IMR-90 (cell line): ENCODE measurements at regions not wholly inside any gene's neighbourhood (a gene's known extent, or its start where the extent isn't known, plus 50 kb on each side); places are given as distances from the start of the nearest gene placed in this dataset.

Experiments used
- ATAC-seq: fragments of 200-7000 bp; cut with Tn5 transposase; 2 replicates; pipeline ENCODE4 v1.9.1; 2020; ENCODE audit warnings: low read depth, mild to moderate bottlenecking, moderate library complexity
- BruUV-seq: library from RNA; stranded (reverse); fragments of 400-500 nt; replicated peaks from 2 replicates; lab custom pipeline; 2021; lab: Mats Ljungman, UMichigan
- CTCF ChIA-PET: fragments of 300-600 bp; formaldehyde crosslinking; extraction: SDS; loops from one replicate; lab custom pipeline; 2021; ENCODE audit warnings: antibody characterized with exemption; lab: Yijun Ruan, JAX
- POLR2A ChIA-PET: fragments of 300-600 bp; sonication (Branson Sonifier 250); formaldehyde crosslinking; loops from one replicate; lab custom pipeline; 2022; ENCODE audit warnings: antibody characterized with exemption; ENCODE audit not compliant: unreplicated experiment; lab: Charles Lee
- DNase-seq: peaks from one replicate; pipeline ENCODE4 v3.0.0; 2013
- H2AFZ ChIP-seq: replicated peaks from 2 replicates; pipeline ENCODE3; 2013; ENCODE audit warnings: low read length, mild to moderate bottlenecking; ENCODE audit not compliant: poor library complexity
- H2AK5ac ChIP-seq: 2 replicates; pipeline ENCODE4 v1.6.1; 2013; ENCODE audit warnings: low read depth, low read length, inconsistent platforms
- H2AK9ac ChIP-seq: replicated peaks from 2 replicates; pipeline ENCODE3; 2013; ENCODE audit warnings: mild to moderate bottlenecking, low read depth, low read length, moderate library complexity; ENCODE audit not compliant: poor library complexity
- H2BK120ac ChIP-seq: 2 replicates; pipeline ENCODE4 v1.6.1; 2013; ENCODE audit warnings: low read depth, low read length, inconsistent platforms
- H2BK15ac ChIP-seq: 3 replicates; pipeline ENCODE4 v1.6.1; 2013; ENCODE audit warnings: low read depth, low read length, inconsistent platforms
- H2BK20ac ChIP-seq: 2 replicates; pipeline ENCODE4 v1.6.1; 2013; ENCODE audit warnings: low read depth, mild to moderate bottlenecking, inconsistent platforms, low read length, moderate library complexity
- H2BK5ac ChIP-seq: 2 replicates; pipeline ENCODE4 v1.6.1; 2013; ENCODE audit warnings: mild to moderate bottlenecking, low read depth, low read length, inconsistent platforms; ENCODE audit not compliant: poor library complexity, severe bottlenecking
- H3K14ac ChIP-seq: replicated peaks from 2 replicates; pipeline ENCODE4 v1.6.1; 2013; ENCODE audit warnings: low read depth, low read length, inconsistent platforms
- H3K18ac ChIP-seq: 2 replicates; pipeline ENCODE4 v1.6.1; 2013; ENCODE audit warnings: low read depth, low read length, control low read depth
- H3K23ac ChIP-seq: 2 replicates; pipeline ENCODE4 v1.6.1; 2013; ENCODE audit warnings: low read depth, low read length, inconsistent platforms
- H3K27ac ChIP-seq: 2 replicates; pipeline ENCODE4 v1.5.1; 2013; ENCODE audit warnings: mild to moderate bottlenecking, control low read depth, low read length; ENCODE audit not compliant: insufficient read depth
- H3K27me3 ChIP-seq: 2 replicates; pipeline ENCODE4 v1.6.1; 2013; ENCODE audit warnings: low read length; ENCODE audit not compliant: control insufficient read depth, insufficient read depth
- H3K36me3 ChIP-seq: 2 replicates; pipeline ENCODE4 v1.6.1; 2013; ENCODE audit warnings: low read length, mixed read lengths; ENCODE audit not compliant: control insufficient read depth, insufficient read depth
- H3K4ac ChIP-seq: 2 replicates; pipeline ENCODE4 v1.6.1; 2013; ENCODE audit warnings: low read depth, low read length, inconsistent platforms
- H3K4me1 ChIP-seq: 2 replicates; pipeline ENCODE4 v1.6.1; 2013; ENCODE audit warnings: low read length, mixed read lengths; ENCODE audit not compliant: control insufficient read depth, insufficient read depth
- H3K4me2 ChIP-seq: 2 replicates; pipeline ENCODE4 v1.6.1; 2013; ENCODE audit warnings: low read depth, mild to moderate bottlenecking, control low read depth, low read length, moderate library complexity
- H3K4me3 ChIP-seq: 2 replicates; pipeline ENCODE4 v1.5.1; 2013; ENCODE audit warnings: low read depth, mild to moderate bottlenecking, control low read depth, low read length, moderate library complexity; ENCODE audit not compliant: insufficient read depth
- H3K56ac ChIP-seq: 2 replicates; pipeline ENCODE4 v1.6.1; 2013; ENCODE audit warnings: low read length, inconsistent platforms; ENCODE audit not compliant: insufficient read depth; ENCODE audit errors: extremely low read depth
- H3K79me1 ChIP-seq, 2 experiments: 2 replicates each; pipeline ENCODE4 v1.6.1; 2013; ENCODE audit warnings: low read length in 2 of 2, inconsistent platforms in 1 of 2, low read depth in 1 of 2
- H3K9ac ChIP-seq: 2 replicates; pipeline ENCODE4 v1.6.1; 2013; ENCODE audit warnings: low read depth, low read length, control low read depth
- H3K9me1 ChIP-seq: 2 replicates; pipeline ENCODE4 v1.6.1; 2013; ENCODE audit warnings: low read length, inconsistent platforms; ENCODE audit not compliant: insufficient read depth
- H3K9me3 ChIP-seq: 2 replicates; pipeline ENCODE4 v1.6.1; 2013; ENCODE audit warnings: low read length; ENCODE audit not compliant: control insufficient read depth, insufficient read depth
- H4K20me1 ChIP-seq: 2 replicates; pipeline ENCODE4 v1.6.1; 2013; ENCODE audit warnings: low read length, inconsistent platforms; ENCODE audit not compliant: insufficient read depth
- H4K5ac ChIP-seq: 2 replicates; pipeline ENCODE4 v1.6.1; 2013; ENCODE audit warnings: mild to moderate bottlenecking, low read depth, low read length, control low read depth
- H4K8ac ChIP-seq, 2 experiments: 2 replicates each; pipeline ENCODE4 v1.6.1; 2013; ENCODE audit warnings: low read depth in 2 of 2, low read length in 2 of 2, control low read depth in 1 of 2, inconsistent platforms in 1 of 2
- H4K91ac ChIP-seq: 2 replicates; pipeline ENCODE4 v1.6.1; 2013; ENCODE audit warnings: low read depth, low read length, inconsistent platforms; ENCODE audit not compliant: insufficient read depth
- BHLHE40 ChIP-seq: fragments of 150-350 bp; IDR thresholded peaks from 2 replicates; pipeline ENCODE4 v1.6.1; 2016; ENCODE audit warnings: mild to moderate bottlenecking, low read depth, low read length
- CTCF ChIP-seq: conservative IDR thresholded peaks from 2 replicates; pipeline ENCODE4 v1.5.1; 2012; ENCODE audit warnings: mild to moderate bottlenecking, low read depth, low read length, improper control_type of control experiment
- MAZ ChIP-seq: IDR thresholded peaks from 2 replicates; pipeline ENCODE4 v1.6.1; 2012; ENCODE audit warnings: low read depth, mild to moderate bottlenecking, low read length, improper control_type of control experiment, moderate library complexity, borderline replicate concordance
- RAD21 ChIP-seq: IDR thresholded peaks from 2 replicates; pipeline ENCODE4 v1.6.1; 2012; ENCODE audit warnings: low read length, improper control_type of control experiment
- RCOR1 ChIP-seq: IDR thresholded peaks from 2 replicates; pipeline ENCODE4 v1.6.1; 2012; ENCODE audit warnings: mild to moderate bottlenecking, low read length, improper control_type of control experiment; ENCODE audit not compliant: insufficient replicate concordance
- RFX5 ChIP-seq: IDR thresholded peaks from 2 replicates; pipeline ENCODE4 v1.8.0; 2012; ENCODE audit warnings: low read depth, mild to moderate bottlenecking, low read length, moderate library complexity
- USF2 ChIP-seq: fragments of 150-350 bp; IDR thresholded peaks from 2 replicates; pipeline ENCODE4 v1.6.1; 2017; ENCODE audit warnings: mild to moderate bottlenecking, antibody characterized with exemption, low read length, low read depth
- WGBS, 2 experiments: methylation state at CpG; one replicate each; pipeline versions ENCODE4 v1.1.5 to v1.1.7; 2013; ENCODE audit warnings: missing lambda C conversion rate in 2 of 2; ENCODE audit not compliant: insufficient read length in 1 of 2; ENCODE audit errors: extremely low coverage in 2 of 2; 5-methylcytosine and 5-hydroxymethylcytosine counted together
- dilution Hi-C: fragments of 300-500 bp; cut with HindIII; formaldehyde crosslinking; loops from one replicate; pipeline ENCODE4 v1.14.3; 2018; ENCODE audit warnings: low sequenced_read_pairs; ENCODE audit not compliant: unreplicated experiment
- in situ Hi-C: fragments of 300-500 bp; cut with MboI; formaldehyde crosslinking; loops from 3 replicates; pipeline ENCODE4 v1.14.3; 2019; ENCODE audit warnings: low sequenced_read_pairs, inconsistent platforms, mixed read lengths
- intact Hi-C: fragments of 100-400 bp; cut with micrococcal nuclease; formaldehyde crosslinking; loops from 2 replicates; pipeline ENCODE4 v1.10.0; 2022

GRCh38 chr10:90675621-90676020 lies 182.2 kb downstream of the HTR7 start:
- dilution Hi-C loops: no loop called here
- Histone ChIP-seq H3K9me1 (no peaks in the 10 kb centered on the region), H3K4me3 (no peak overlapping the region), H2AK5ac (no peak overlapping the region), H4K91ac (no peak overlapping the region), H3K36me3 (no peaks in the 10 kb centered on the region), H3K18ac (no peak overlapping the region), H2BK5ac (peak overlapping the region; percentile 16), H3K27ac (no peak overlapping the region), H2BK15ac (no peak overlapping the region), H3K4ac (no peak overlapping the region), H2BK20ac (no peak overlapping the region), H3K9ac (no peak overlapping the region), H3K27me3 (no peaks in the 10 kb centered on the region; the same call in 1 of the 2 replicates), H3K23ac (no peak overlapping the region), H4K20me1 (no peaks in the 10 kb centered on the region), H3K4me1 (no peaks in the 10 kb centered on the region), H4K8ac (no peak overlapping the region), H3K14ac (no peak overlapping the region), H3K4me2 (no peak overlapping the region), H3K56ac (no peak overlapping the region), H4K5ac (no peak overlapping the region), H2AK9ac (no peak overlapping the region), H2BK120ac (no peak overlapping the region), H2AFZ (no peak overlapping the region), H3K79me1 (no peaks in the 10 kb centered on the region), H3K9me3 (no peaks in the 10 kb centered on the region)
- TF ChIP-seq CTCF (no peak), USF2 (no peak), RAD21 (no peak), BHLHE40 (no peak), MAZ (no peak), RFX5 (no peak), RCOR1 (no peak)
- peak; percentile 8; the same call in 1 of the 2 replicates for ATAC-seq
- intact Hi-C loops: no loop called here
- peak; percentile 35 for DNase-seq
- no CpG with 5 or more reads among the region's 2 CpGs for WGBS, 2 experiments
- ChIA-PET CTCF (no interaction called here), POLR2A (no interaction called here)
- no TSS peak for BruUV-seq
- in situ Hi-C loops: no loop called here
